ENCODE measurements at regions not wholly inside any gene's neighbourhood (a gene's known extent, or its start where the extent isn't known, plus 50 kb on each side); places are given as distances from the start of the nearest gene placed in this dataset.

DNA sequence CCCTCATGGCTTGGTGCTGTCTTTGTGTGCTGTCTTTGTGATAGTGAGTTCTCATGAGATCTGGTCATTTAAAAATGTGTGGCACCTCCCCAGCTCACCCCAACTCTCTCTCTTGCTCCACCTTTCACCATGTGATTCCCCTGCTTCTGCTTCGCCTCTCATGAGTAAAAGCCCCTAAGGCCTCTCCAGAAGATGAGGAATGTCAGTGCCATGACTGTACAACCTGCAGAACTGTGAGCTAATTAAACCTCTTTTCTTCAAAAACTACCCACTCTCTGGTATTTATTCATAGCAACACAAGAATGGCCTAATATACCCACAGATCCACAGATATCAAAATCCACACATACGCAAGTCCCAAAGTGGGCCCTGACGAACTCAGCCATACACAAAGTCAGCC lies 88.9 kb upstream of the PPP2R5A start:
- TF ChIP-seq, protein P1, sequence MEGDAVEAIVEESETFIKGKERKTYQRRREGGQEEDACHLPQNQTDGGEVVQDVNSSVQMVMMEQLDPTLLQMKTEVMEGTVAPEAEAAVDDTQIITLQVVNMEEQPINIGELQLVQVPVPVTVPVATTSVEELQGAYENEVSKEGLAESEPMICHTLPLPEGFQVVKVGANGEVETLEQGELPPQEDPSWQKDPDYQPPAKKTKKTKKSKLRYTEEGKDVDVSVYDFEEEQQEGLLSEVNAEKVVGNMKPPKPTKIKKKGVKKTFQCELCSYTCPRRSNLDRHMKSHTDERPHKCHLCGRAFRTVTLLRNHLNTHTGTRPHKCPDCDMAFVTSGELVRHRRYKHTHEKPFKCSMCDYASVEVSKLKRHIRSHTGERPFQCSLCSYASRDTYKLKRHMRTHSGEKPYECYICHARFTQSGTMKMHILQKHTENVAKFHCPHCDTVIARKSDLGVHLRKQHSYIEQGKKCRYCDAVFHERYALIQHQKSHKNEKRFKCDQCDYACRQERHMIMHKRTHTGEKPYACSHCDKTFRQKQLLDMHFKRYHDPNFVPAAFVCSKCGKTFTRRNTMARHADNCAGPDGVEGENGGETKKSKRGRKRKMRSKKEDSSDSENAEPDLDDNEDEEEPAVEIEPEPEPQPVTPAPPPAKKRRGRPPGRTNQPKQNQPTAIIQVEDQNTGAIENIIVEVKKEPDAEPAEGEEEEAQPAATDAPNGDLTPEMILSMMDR (IDR thresholded peaks at IDR 0.05), result no peak
- TF ChIP-seq POLR2A (IDR thresholded peaks at IDR 0.05), result no peak
